OCI-LY7 (cell line): ENCODE measurements at regions not wholly inside any gene's neighbourhood (a gene's known extent, or its start where the extent isn't known, plus 50 kb on each side); places are given as distances from the start of the nearest gene placed in this dataset.
A peak's percentile ranks its signal among the peaks of the same experiment; 100 is the strongest.

Experiments used
- BruUV-seq: library from RNA; stranded (reverse); fragments of 400-500 nt; replicated peaks from 2 replicates; lab custom pipeline; 2021; lab: Mats Ljungman, UMichigan
- CTCF ChIA-PET: fragments of 300-600 bp; sonication (Branson Sonifier 250); formaldehyde crosslinking; loops from one replicate; lab custom pipeline; 2022; ENCODE audit warnings: antibody characterized with exemption; ENCODE audit not compliant: unreplicated experiment; lab: Charles Lee
- POLR2A ChIA-PET: fragments of 300-600 bp; sonication (Branson Sonifier 250); formaldehyde crosslinking; loops from one replicate; lab custom pipeline; 2022; ENCODE audit warnings: antibody characterized with exemption; lab: Charles Lee
- DNase-seq: peaks from one replicate; pipeline ENCODE4 v3.0.0-alpha.2; 2015; ENCODE audit warnings: low spot score
- H2AFZ ChIP-seq: fragments of 200-600 bp; sonication (generic), shearing (Covaris generic); 2 replicates; pipeline ENCODE4 v1.6.1; 2014; ENCODE audit warnings: mild to moderate bottlenecking, antibody characterized with exemption, low read length, moderate library complexity
- H3K27ac ChIP-seq: fragments of 200-600 bp; sonication (generic); 2 replicates; pipeline ENCODE4 v1.5.1; 2014; ENCODE audit warnings: mixed run types, low read depth, mild to moderate bottlenecking, moderate library complexity, low read length, inconsistent platforms; ENCODE audit not compliant: poor library complexity, severe bottlenecking
- H3K36me3 ChIP-seq: fragments of 200-600 bp; sonication (generic); 2 replicates; pipeline ENCODE4 v1.6.1; 2014; ENCODE audit warnings: mild to moderate bottlenecking, antibody characterized with exemption, low read length, moderate library complexity, mixed read lengths; ENCODE audit not compliant: insufficient read depth
- H3K4me1 ChIP-seq: fragments of 200-600 bp; sonication (generic); 2 replicates; pipeline ENCODE4 v1.5.1; 2014; ENCODE audit warnings: mild to moderate bottlenecking, low read length; ENCODE audit not compliant: insufficient read depth, poor library complexity, severe bottlenecking
- H3K4me2 ChIP-seq: fragments of 200-600 bp; sonication (generic); 2 replicates; pipeline ENCODE4 v1.6.1; 2014; ENCODE audit warnings: mild to moderate bottlenecking, low read length
- H3K4me3 ChIP-seq: fragments of 200-600 bp; sonication (generic); 2 replicates; pipeline ENCODE4 v1.5.1; 2014; ENCODE audit warnings: mild to moderate bottlenecking, low read depth, low read length; ENCODE audit not compliant: poor library complexity, severe bottlenecking
- H3K79me2 ChIP-seq: fragments of 200-600 bp; sonication (generic); 2 replicates; pipeline ENCODE4 v1.6.1; 2016; ENCODE audit warnings: low read depth, mild to moderate bottlenecking, low read length, moderate library complexity, mixed read lengths; ENCODE audit not compliant: insufficient read depth
- H3K9me2 ChIP-seq: fragments of 200-600 bp; sonication (generic); 2 replicates; pipeline ENCODE4 v1.6.1; 2016; ENCODE audit warnings: mild to moderate bottlenecking, low read length, mixed read lengths; ENCODE audit not compliant: insufficient read depth
- H3K9me3 ChIP-seq: fragments of 200-600 bp; sonication (generic); 2 replicates; pipeline ENCODE4 v1.6.1; 2014; ENCODE audit warnings: mild to moderate bottlenecking, mixed run types, low read length, mixed read lengths
- H4K20me1 ChIP-seq: fragments of 200-600 bp; sonication (generic); 2 replicates; pipeline ENCODE4 v1.6.1; 2014; ENCODE audit warnings: mild to moderate bottlenecking, antibody characterized with exemption, low read length, moderate library complexity, mixed read lengths; ENCODE audit not compliant: insufficient read depth
- CTCF ChIP-seq: fragments of 200-600 bp; sonication (generic); conservative IDR thresholded peaks from 2 replicates; pipeline ENCODE4 v1.5.1; 2014; ENCODE audit warnings: mild to moderate bottlenecking, antibody characterized with exemption, low read length, moderate library complexity, mixed read lengths
- EZH2phosphoT487 ChIP-seq: fragments of 200-600 bp; sonication (generic); IDR thresholded peaks from 2 replicates; pipeline ENCODE4 v1.6.1; 2018; ENCODE audit warnings: low read depth, borderline replicate concordance, mild to moderate bottlenecking, mixed run types, antibody characterized with exemption, low read length, moderate library complexity, mixed read lengths
- intact Hi-C: fragments of 100-400 bp; cut with micrococcal nuclease; formaldehyde crosslinking; loops from one replicate; pipeline ENCODE4 v1.10.0; 2022; ENCODE audit not compliant: unreplicated experiment

- no TSS peak for BruUV-seq
- Histone ChIP-seq H4K20me1 (no peaks in the 10 kb centered on the region), H3K79me2 (no peaks in the 10 kb centered on the region; the same call in 1 of the 2 replicates), H3K4me2 (peak overlapping the region; percentile 67), H3K4me3 (no peak overlapping the region), H3K9me2 (no peaks in the 10 kb centered on the region), H3K4me1 (peaks cover 100% of the 10 kb centered on the region), H3K27ac (peak overlapping the region; percentile 97), H3K36me3 (no peaks in the 10 kb centered on the region), H2AFZ (peak overlapping the region; percentile 41; the same call in 1 of the 2 replicates), H3K9me3 (no peaks in the 10 kb centered on the region)
- intact Hi-C loops, result loop anchor here (5.0 kb wide), 2 partner anchors 127 to 1117 kb away; no protein-coding TSS in a partner anchor
- ChIA-PET CTCF (interaction anchor here (0.8 to 1.6 kb wide), 6 partner anchors 22 to 189 kb away, joined by 3 to 5 read pairs (median 4); no protein-coding TSS in a partner anchor), POLR2A (interaction anchor here (0.5 to 11.3 kb wide), 12 partner anchors 11 to 113 kb away, joined by 3 to 153 read pairs (median 11); partner anchors contain the start of gene FUT8)
- TF ChIP-seq CTCF, result no peak
- TF ChIP-seq EZH2phosphoT487, result no peak
- no peak for DNase-seq
These were observed 57.8 kb upstream of the FUT8 start for GRCh38 chr14:65354715-65355114.

- intact Hi-C loops, result no loop called here
- Histone ChIP-seq H4K20me1 (no peaks in the 10 kb centered on the region), H3K79me2 (no peaks in the 10 kb centered on the region; the same call in 1 of the 2 replicates), H3K4me1 (peaks cover 98% of the 10 kb centered on the region), H3K9me3 (no peaks in the 10 kb centered on the region), H3K4me3 (peak overlapping the region; percentile 38), H3K36me3 (no peaks in the 10 kb centered on the region), H3K27ac (peak overlapping the region; percentile 97), H3K4me2 (peak overlapping the region; percentile 67), H2AFZ (peak overlapping the region; percentile 40; the same call in 1 of the 2 replicates), H3K9me2 (no peaks in the 10 kb centered on the region)
- POLR2A ChIA-PET, result interaction anchor here (0.7 to 11.3 kb wide), 16 partner anchors 9 to 596 kb away, joined by 3 to 153 read pairs (median 6); partner anchors contain the start of gene FUT8
- TF ChIP-seq CTCF, result no peak
- no peak for TF ChIP-seq EZH2phosphoT487
- DNase-seq, result peak; percentile 54
- no TSS peak for BruUV-seq
- CTCF ChIA-PET, result interaction anchor here (1.3 kb wide), 1 partner anchor 55 kb away, joined by 10 read pairs; no protein-coding TSS in a partner anchor
These were observed 56.1 kb upstream of the FUT8 start for GRCh38 chr14:65356327-65356836.

GRCh38 chr14:65357113-65357512 lies 55.4 kb upstream of the FUT8 start:
- Histone ChIP-seq H2AFZ (peak overlapping the region; percentile 40; the same call in 1 of the 2 replicates), H3K4me1 (peaks cover 91% of the 10 kb centered on the region), H3K36me3 (no peaks in the 10 kb centered on the region), H3K9me3 (no peaks in the 10 kb centered on the region), H4K20me1 (no peaks in the 10 kb centered on the region), H3K4me3 (peak overlapping the region; percentile 38), H3K27ac (peak overlapping the region; percentile 97), H3K9me2 (no peaks in the 10 kb centered on the region), H3K4me2 (peak overlapping the region; percentile 67), H3K79me2 (no peaks in the 10 kb centered on the region; the same call in 1 of the 2 replicates)
- BruUV-seq, result no TSS peak
- DNase-seq, result peak; percentile 80
- ChIA-PET CTCF (no interaction called here), POLR2A (interaction anchor here (0.8 to 4.6 kb wide), 8 partner anchors 13 to 70 kb away, joined by 3 to 29 read pairs (median 5); no protein-coding TSS in a partner anchor)
- intact Hi-C loops, result no loop called here
- TF ChIP-seq CTCF, result no peak
